ENCODE measurements at regions not wholly inside any gene's neighbourhood (a gene's known extent, or its start where the extent isn't known, plus 50 kb on each side); places are given as distances from the start of the nearest gene placed in this dataset.

DNA sequence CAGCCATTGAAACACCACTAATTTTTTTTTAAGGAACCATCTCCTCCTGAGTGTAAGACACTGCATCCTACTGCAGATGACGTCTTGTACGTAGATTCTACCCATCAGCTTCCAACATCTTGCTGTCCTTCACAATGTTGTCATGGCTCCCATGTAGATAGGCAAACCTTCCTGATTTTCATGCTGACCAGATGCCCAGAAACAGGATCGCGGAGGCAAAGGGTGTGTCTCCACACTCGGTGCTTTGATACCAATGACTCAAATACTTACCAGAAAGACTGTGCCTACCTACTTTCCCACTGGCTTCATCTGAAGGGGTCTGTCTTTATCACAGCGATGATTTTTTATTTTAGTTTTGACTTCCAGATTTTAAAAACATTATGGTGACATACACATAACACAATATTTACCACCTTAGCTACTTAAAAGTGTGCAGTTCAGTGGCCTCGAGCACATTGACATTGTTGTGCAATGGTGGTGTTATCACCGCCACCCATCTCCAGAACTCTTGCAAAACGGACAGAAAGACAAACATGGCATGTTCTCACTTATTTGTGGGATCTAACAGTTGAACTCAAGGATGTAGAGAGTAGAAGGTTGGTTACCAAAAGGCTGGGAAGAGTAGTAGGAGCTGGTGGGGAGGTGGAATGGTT is 94.0 kb upstream of the PEG3 start:
- no peak for TF ChIP-seq GABPA (IDR thresholded peaks at IDR 0.05; ENCODE audit: low read depth)
- no peak for TF ChIP-seq POLR2AphosphoS5 (IDR thresholded peaks at IDR 0.05; ENCODE audit: low read depth)
- no peak for TF ChIP-seq SPI1 (IDR thresholded peaks at IDR 0.05; ENCODE audit: borderline replicate concordance, low read depth)
- TF ChIP-seq CTCF (IDR thresholded peaks at IDR 0.05; ENCODE audit: insufficient read depth, low read length): no peak
- TF ChIP-seq, protein P1, sequence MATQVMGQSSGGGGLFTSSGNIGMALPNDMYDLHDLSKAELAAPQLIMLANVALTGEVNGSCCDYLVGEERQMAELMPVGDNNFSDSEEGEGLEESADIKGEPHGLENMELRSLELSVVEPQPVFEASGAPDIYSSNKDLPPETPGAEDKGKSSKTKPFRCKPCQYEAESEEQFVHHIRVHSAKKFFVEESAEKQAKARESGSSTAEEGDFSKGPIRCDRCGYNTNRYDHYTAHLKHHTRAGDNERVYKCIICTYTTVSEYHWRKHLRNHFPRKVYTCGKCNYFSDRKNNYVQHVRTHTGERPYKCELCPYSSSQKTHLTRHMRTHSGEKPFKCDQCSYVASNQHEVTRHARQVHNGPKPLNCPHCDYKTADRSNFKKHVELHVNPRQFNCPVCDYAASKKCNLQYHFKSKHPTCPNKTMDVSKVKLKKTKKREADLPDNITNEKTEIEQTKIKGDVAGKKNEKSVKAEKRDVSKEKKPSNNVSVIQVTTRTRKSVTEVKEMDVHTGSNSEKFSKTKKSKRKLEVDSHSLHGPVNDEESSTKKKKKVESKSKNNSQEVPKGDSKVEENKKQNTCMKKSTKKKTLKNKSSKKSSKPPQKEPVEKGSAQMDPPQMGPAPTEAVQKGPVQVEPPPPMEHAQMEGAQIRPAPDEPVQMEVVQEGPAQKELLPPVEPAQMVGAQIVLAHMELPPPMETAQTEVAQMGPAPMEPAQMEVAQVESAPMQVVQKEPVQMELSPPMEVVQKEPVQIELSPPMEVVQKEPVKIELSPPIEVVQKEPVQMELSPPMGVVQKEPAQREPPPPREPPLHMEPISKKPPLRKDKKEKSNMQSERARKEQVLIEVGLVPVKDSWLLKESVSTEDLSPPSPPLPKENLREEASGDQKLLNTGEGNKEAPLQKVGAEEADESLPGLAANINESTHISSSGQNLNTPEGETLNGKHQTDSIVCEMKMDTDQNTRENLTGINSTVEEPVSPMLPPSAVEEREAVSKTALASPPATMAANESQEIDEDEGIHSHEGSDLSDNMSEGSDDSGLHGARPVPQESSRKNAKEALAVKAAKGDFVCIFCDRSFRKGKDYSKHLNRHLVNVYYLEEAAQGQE (IDR thresholded peaks at IDR 0.05; ENCODE audit: insufficient replicate concordance, low read depth): no peak
- no peak for DNase-seq (ENCODE audit: low read depth in 1 of 2, low spot score in 1 of 2)
- H3K4me3 ChIP-seq (replicated peaks; ENCODE audit: insufficient read depth, low read length): no peak overlapping the region
- no peaks in the 10 kb centered on the region for H3K27me3 ChIP-seq (ENCODE audit: insufficient read depth, poor library complexity, severe bottlenecking)
- H3K27ac ChIP-seq (replicated peaks): no peak overlapping the region

DNA sequence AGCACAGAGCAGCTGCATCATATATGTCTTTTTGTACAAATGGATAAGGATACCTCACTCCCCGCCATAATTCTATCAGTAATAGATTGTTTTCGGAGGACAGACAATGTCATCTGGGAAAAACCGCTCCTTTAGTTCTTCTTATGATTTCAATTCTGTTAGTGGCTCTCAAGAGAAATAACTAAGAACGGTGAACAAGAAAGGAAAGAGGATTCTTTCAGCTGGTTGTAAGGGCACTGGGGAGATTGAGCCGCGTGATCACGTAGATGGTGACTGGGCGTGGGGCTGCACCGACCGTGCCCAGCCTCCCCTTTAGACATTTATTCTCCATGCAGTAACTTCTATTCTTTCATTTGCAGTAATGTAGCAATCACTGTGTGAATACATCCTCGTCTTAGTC is 99.4 kb upstream of the PEG3 start:
- no peak overlapping the region for H3K27ac ChIP-seq (replicated peaks)
- no peaks in the 10 kb centered on the region for H3K27me3 ChIP-seq (ENCODE audit: insufficient read depth, poor library complexity, severe bottlenecking)
- no peak for TF ChIP-seq POLR2AphosphoS5 (IDR thresholded peaks at IDR 0.05; ENCODE audit: low read depth)
- no peak for TF ChIP-seq SPI1 (IDR thresholded peaks at IDR 0.05; ENCODE audit: borderline replicate concordance, low read depth)
- TF ChIP-seq, protein P1 (IDR thresholded peaks at IDR 0.05; ENCODE audit: insufficient replicate concordance, low read depth): no peak
- no peak for DNase-seq (ENCODE audit: low read depth in 1 of 2, low spot score in 1 of 2)
- H3K4me3 ChIP-seq (replicated peaks; ENCODE audit: insufficient read depth, low read length): no peak overlapping the region

DNA sequence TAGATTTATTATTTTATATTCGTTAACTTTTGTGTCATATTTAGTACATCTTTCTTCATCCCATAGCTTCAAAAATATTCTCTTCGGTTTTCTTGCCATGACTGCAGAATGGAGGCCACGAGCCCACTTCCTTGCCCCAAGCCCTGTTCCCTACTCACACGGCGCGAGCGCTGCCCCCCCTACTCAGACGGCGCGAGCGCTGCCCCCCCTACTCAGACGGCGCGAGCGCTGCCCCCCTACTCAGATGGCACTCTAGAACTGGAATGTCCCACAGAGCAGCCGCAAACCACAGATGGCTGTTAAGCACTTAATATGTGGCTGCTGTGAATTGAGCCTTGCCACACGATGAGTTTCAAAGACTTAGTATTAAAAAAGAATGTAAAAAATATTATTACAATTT is 102.2 kb upstream of the PEG3 start:
- no peak overlapping the region for H3K27ac ChIP-seq (replicated peaks)
- DNase-seq (ENCODE audit: low read depth in 1 of 2, low spot score in 1 of 2): no peak
- no peaks in the 10 kb centered on the region for H3K27me3 ChIP-seq (ENCODE audit: insufficient read depth, poor library complexity, severe bottlenecking)
- no peak for TF ChIP-seq SPI1 (IDR thresholded peaks at IDR 0.05; ENCODE audit: borderline replicate concordance, low read depth)
- TF ChIP-seq CTCF (IDR thresholded peaks at IDR 0.05; ENCODE audit: insufficient read depth, low read length): no peak
- TF ChIP-seq, protein P1 (IDR thresholded peaks at IDR 0.05; ENCODE audit: insufficient replicate concordance, low read depth): no peak
- H3K4me3 ChIP-seq (replicated peaks; ENCODE audit: insufficient read depth, low read length): no peak overlapping the region
